HG03575 (cell line): ENCODE measurements at regions not wholly inside any gene's neighbourhood (a gene's known extent, or its start where the extent isn't known, plus 50 kb on each side); places are given as distances from the start of the nearest gene placed in this dataset.

Experiments
- ATAC-seq: cut with Tn5 transposase; IDR thresholded peaks from one replicate; pipeline ENCODE4 v1.9.1; 2021; ENCODE audit not compliant: unreplicated experiment, insufficient number of reproducible peaks, low FRiP score; ENCODE audit errors: extremely low read depth

DNA sequence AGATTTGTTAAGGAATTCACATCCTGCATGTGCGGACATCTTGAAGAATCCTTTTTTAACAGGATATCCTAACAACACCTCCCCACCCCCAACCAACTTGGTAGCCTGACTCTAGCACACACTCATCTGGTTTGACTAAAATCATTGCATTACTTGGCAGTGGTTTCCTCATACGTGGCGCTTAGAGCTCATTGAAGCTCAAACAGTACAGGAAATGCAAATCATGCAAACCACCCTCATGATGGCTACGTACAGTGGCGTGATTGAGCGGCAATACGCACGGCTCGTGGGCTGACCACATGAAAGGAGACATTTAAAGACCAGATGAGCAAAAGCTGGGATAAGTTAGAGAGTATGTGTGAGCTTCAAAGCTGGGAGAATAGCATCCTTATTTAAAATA lies 336.2 kb downstream of the ZEB2 start:
- peak; percentile 92 for ATAC-seq

DNA sequence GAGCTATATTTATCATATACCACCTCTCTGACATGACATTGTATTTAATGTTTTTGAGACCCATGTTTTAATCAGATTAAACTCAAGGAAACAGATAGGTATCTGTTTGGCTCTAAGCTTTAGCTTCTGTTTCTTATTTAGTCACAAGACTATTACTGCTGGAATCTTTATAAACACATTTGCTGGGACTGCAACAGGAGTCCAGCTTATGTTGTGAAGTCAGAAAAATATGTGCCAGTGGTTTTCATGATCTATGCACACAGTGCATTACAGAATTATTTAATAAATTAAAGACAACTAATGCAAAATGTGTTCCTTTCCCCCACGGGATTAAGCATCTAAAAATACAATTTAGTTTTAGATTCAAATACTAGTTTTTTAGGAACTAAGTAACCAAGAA lies 338.9 kb downstream of the ZEB2 start:
- no peak for ATAC-seq

DNA sequence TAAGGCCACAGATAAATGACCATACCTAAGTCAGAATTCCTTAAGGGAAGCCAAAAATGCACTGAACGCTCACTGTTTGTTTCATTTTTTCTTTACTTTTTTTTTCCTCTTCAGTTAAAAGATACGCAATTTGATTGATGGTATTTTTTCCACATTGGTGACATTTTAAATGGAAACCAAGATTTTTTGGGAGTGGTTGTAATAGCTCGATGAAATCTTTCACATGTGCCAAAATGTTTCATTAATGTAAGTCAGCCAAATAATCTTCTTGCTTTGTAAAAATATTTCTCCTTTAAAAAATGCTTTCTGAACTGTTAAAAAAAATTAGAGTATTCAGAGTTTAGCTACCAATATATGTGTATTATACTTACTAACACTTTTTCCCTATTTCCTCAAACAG lies 339.8 kb downstream of the ZEB2 start:
- ATAC-seq, result no peak

DNA sequence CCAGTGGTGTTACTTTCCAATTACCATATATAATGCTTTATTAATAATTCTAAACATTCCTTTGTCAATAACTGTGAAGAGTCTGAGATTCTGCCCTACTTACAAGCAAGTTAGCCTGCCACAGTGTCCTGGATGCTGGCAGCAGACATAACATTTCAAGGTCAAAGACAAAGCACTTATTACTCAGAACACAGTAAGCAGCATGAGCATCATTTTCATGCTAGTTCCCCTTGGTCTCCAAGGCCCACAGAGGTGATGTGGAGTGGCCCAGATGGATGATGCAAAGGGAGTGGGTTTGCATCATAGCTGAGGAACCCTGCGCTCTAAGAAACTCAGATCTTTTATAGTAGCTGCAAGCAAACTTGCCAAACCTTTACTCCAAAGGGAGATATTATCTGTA lies 349.7 kb downstream of the ZEB2 start:
- ATAC-seq, result no peak

- no peak for ATAC-seq
Measured at GRCh38 chr2:144166743-144167142, 353.2 kb downstream of the ZEB2 start.

DNA sequence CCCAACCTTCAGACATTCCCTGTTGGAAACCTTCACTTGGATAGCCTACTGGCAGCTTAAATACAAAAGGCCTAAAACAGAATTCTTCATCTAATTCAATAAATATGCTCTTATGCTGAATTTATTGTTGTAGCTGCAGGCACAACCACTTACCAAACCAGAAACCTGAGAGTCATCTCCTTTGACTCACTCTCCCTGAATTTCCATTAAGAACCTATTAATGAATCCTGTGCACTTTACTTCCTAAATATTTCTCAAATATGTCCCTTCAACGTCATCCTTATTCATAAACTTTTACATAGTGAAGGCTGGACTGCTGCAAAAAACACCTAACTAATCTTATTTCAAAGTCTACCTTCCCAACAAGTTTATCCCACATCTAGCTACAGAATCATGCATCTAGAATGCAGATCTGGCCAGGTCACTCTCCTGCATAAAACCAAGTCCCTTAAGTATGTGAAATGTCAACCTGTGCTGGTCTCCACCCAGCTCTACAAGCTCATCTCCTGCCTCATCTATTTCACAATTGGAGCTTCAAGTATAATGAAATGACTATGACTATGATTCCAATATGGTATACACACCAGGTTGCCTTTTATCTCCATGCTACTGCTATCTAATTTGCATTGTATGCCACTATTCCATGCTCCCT lies 354.2 kb downstream of the ZEB2 start:
- ATAC-seq, result no peak

- ATAC-seq, result no peak
Measured at GRCh38 chr2:144163592-144163991, 356.3 kb downstream of the ZEB2 start.

- ATAC-seq, result no peak
Measured at GRCh38 chr2:144162652-144163051, 357.3 kb downstream of the ZEB2 start.

DNA sequence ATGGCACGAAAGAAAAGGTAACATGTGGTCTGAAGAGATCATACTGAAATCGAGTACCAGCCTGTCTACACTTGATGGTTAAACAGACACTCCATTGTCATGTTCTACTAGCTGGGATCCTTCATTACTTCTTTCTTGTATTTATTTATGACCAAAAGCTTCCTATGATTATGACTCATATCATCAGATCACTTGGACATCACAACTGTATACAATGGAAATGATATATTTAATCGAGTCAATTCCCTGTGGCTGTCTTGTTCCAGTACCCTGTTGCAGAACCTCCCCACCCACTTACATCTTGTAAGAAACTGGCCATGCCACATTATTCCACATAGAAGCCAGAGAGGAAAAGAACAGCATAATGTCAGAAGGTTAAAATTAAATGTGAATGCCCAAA lies 358.9 kb downstream of the ZEB2 start:
- ATAC-seq, result no peak

DNA sequence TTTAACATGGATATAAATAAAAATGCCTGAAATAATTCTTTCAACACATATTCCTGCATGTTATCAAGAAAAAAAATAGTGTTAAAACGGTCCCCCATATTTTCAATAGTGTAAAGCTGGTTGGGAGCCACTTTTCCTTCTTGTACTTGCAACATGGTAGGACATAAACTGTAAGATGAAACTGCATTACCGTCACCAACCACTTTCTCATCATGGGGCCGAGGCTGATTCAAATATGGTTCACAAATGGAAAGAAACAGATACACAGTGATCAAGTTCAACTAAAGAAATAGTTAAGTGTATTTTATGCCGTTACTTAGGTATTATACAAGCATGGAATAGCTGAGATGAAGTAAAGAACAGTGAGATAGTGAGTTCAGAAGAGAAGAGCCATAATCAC lies 360.7 kb downstream of the ZEB2 start:
- ATAC-seq, result no peak

GRCh38 chr2:144158096-144158495 lies 361.8 kb downstream of the ZEB2 start:
- ATAC-seq, result no peak

DNA sequence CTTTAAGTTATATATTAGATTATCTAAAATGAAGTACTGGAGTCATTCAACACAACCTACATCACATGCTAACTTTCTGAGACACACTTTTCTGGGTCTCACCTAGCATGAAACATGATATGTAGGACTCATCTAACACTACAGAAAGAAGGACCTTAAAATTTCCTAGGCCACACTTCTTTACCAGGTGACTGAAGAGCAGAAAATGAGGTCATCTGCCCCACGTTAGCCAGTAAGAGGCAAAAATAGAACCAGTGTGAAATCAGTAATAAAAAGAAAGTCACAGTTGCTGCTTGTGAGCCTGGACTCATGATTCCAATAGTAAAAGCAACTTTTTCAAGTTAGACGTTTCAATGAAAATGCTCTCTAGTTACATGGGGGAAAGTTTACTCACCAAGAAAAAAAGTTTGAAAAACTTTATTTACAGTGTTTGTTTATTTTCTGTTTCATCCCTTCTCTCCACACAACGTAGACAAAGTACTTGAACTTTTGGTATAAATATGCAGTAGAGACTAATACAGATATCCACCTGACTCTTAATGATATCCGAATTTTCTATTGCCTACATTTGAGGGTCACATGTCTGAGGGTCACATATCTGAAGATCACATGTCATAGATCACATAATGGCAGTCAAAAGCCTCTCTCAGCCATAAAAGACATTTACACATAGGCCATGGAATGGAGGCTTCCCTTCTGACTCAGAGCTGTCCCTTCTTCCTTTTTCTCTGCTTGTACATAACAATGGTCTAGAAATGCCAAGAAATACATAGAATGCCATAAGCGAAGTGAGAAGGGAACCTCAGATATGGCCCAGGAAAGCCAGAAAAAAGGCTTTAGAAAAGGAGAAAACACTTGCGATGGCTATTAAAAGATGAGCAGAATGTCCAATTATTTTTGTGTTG lies 362.9 kb downstream of the ZEB2 start:
- ATAC-seq, result no peak

DNA sequence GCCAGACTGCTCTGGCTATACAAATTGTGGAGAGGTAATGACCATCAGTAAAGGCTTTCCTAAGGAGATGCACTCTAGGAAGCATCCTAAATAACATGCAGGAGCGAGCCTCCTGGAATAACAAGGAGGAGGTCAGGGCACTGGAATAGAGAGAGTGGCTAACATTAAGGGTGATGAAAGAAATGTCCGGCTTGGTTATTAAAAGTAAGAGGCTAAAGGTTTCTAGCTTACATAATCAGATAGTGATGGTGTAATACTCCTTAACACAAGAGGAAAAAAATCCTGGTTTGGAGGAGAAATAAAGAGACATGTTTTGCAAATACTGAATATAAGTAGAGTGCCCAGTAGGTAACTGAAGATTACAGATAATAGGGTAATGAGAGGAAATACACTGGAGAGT lies 365.7 kb downstream of the ZEB2 start:
- ATAC-seq, result no peak

GRCh38 chr2:144152817-144153271 lies 367.1 kb downstream of the ZEB2 start:
- no peak for ATAC-seq

- ATAC-seq, result no peak
Measured at GRCh38 chr2:144151851-144152250, 368.1 kb downstream of the ZEB2 start.

- ATAC-seq, result no peak
Measured at GRCh38 chr2:144151405-144151804, 368.5 kb downstream of the ZEB2 start.

DNA sequence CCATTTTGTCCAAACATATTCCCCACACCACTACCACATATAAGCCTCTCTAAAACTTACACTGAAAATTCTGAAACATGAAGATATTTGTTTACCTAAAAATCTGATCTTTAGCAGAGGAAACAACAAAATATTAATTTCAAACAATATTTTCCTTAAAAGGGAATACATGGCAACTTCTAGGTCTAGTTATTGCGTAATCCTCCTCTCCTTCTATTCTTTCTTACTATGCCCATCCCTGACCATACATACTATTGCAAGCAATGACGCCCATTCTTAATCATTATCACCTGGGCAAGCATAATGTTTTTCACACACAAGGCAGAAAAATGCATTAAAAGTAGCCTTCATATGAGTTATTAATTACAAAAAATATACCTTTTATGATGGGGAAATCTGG lies 372.6 kb downstream of the ZEB2 start:
- no peak for ATAC-seq

- ATAC-seq, result no peak
Measured at GRCh38 chr2:144146876-144147275, 373.0 kb downstream of the ZEB2 start.

DNA sequence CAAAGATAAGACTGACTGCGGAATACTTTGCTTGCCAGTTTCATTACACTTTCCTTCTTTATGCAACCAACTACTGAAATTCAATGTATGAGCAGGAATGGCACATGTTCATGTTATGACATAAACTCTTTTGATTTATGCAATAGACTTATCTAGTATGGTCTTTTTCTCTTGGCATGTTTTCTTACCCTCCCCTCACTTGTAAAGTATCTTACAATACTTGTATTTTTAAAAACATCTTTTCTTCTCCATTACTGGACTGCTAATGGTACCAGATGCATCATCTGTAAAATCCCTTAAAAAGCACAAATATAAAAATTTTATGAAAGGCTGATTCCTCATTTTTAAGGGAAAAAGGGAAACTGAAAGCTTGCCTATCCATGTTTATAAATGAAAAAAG lies 373.8 kb downstream of the ZEB2 start:
- no peak for ATAC-seq
